HepG2 (cell line): ENCODE measurements at regions not wholly inside any gene's neighbourhood (a gene's known extent, or its start where the extent isn't known, plus 50 kb on each side); places are given as distances from the start of the nearest gene placed in this dataset.

Experiments
- ATAC-seq: fragments of 200-7000 bp; cut with Tn5 transposase; 3 replicates; pipeline ENCODE4 v1.9.1; 2020; ENCODE audit warnings: mild to moderate bottlenecking, moderate library complexity
- BruUV-seq: library from RNA; stranded (reverse); fragments of 400-500 nt; replicated peaks from 2 replicates; lab custom pipeline; 2021; lab: Mats Ljungman, UMichigan
- CTCF ChIA-PET: fragments of 300-600 bp; formaldehyde crosslinking; extraction: SDS; loops from one replicate; lab custom pipeline; 2021; ENCODE audit warnings: low total read pairs, inconsistent platforms, low intra/inter-chr PET ratio; lab: Yijun Ruan, JAX
- POLR2A ChIA-PET: fragments of 350-600 bp; sonication (Branson Sonifier 250); formaldehyde crosslinking; loops from one replicate; lab custom pipeline; 2020; ENCODE audit warnings: antibody characterized with exemption, inconsistent platforms; lab: Yijun Ruan, JAX
- DNase-seq: peaks from one replicate; pipeline ENCODE4 v3.0.0-alpha.2; 2015; ENCODE audit warnings: low spot score
- FAIRE-seq: peaks from 3 replicates; lab custom pipeline; 2011; peaks lifted over from hg19 to GRCh38; lab: Jason Lieb, UNC
- H2AFZ ChIP-seq: one replicate; pipeline ENCODE4 v1.6.1; 2011; ENCODE audit warnings: low read length, inconsistent platforms
- H3K27ac ChIP-seq: fragments of 300-600 bp; 3 replicates; pipeline ENCODE4 v1.8.0; 2011; ENCODE audit warnings: mixed run types, mild to moderate bottlenecking, mixed read lengths, low read length, inconsistent platforms; ENCODE audit not compliant: insufficient read depth; ENCODE audit errors: extremely low read length
- H3K27me3 ChIP-seq, 2 experiments: fragments of 200-600 bp in 1 of 2; 2 replicates in 1 of 2; 3 replicates in 1 of 2; pipeline versions ENCODE4 v1.6.0 to v1.8.0; 2011; ENCODE audit warnings: low read length in 2 of 2, mild to moderate bottlenecking in 2 of 2, moderate library complexity in 2 of 2, inconsistent platforms in 1 of 2; ENCODE audit not compliant: insufficient read depth in 2 of 2, control insufficient read depth in 1 of 2
- H3K36me3 ChIP-seq, 2 experiments: fragments of 200-600 bp in 1 of 2; replicated peaks in 1 of 2; 2 replicates in 1 of 2; 3 replicates in 1 of 2; pipeline versions ENCODE4 v1.5.1 to v1.8.0; 2011; ENCODE audit warnings: low read length in 2 of 2, inconsistent platforms in 1 of 2; ENCODE audit not compliant: insufficient read depth in 2 of 2, control insufficient read depth in 1 of 2
- H3K4me1 ChIP-seq: 2 replicates; pipeline ENCODE4 v1.5.1; 2012; ENCODE audit warnings: low read length, inconsistent platforms; ENCODE audit not compliant: insufficient read depth
- H3K4me2 ChIP-seq: 2 replicates; pipeline ENCODE4 v1.6.0; 2011; ENCODE audit warnings: low read depth, low read length, inconsistent platforms
- H3K4me3 ChIP-seq, 3 experiments: fragments of 200-600 bp in 1 of 3; sonication (generic), shearing (Covaris generic) in 1 of 3; replicated peaks in 1 of 3; 2 replicates each; pipeline ENCODE4 v1.5.1; 2011 to 2016; ENCODE audit warnings: low read length in 3 of 3, inconsistent platforms in 2 of 3, low read depth in 2 of 3, mild to moderate bottlenecking in 2 of 3, control low read depth in 1 of 3, mixed read lengths in 1 of 3; ENCODE audit not compliant: insufficient read depth in 1 of 3
- H3K79me2 ChIP-seq: one replicate; pipeline ENCODE4 v1.6.1; 2011; ENCODE audit warnings: low read length, inconsistent platforms; ENCODE audit not compliant: insufficient read depth
- H3K9ac ChIP-seq: 2 replicates; pipeline ENCODE4 v1.6.0; 2011; ENCODE audit warnings: mild to moderate bottlenecking, low read depth, low read length, inconsistent platforms; ENCODE audit not compliant: insufficient read depth
- H3K9me3 ChIP-seq: 2 replicates; pipeline ENCODE4 v1.5.1; 2012; ENCODE audit warnings: mild to moderate bottlenecking, low read length
- H4K20me1 ChIP-seq: 2 replicates; pipeline ENCODE4 v1.6.0; 2011; ENCODE audit warnings: inconsistent platforms, mild to moderate bottlenecking, low read length, moderate library complexity; ENCODE audit not compliant: insufficient read depth
- BCL6 ChIP-seq: IDR thresholded peaks from 2 replicates; pipeline ENCODE4 v1.6.1; 2016; ENCODE audit warnings: missing genetic modification reagents, missing compliant biosample characterization
- DR1 ChIP-seq: sonication (generic); formaldehyde crosslinking; IDR thresholded peaks from 2 replicates; pipeline ENCODE4 v1.8.0; 2021; ENCODE audit warnings: mild to moderate bottlenecking, missing genetic modification reagents, inconsistent platforms
- EEA1 ChIP-seq: sonication (generic); formaldehyde crosslinking; IDR thresholded peaks from 2 replicates; pipeline ENCODE4 v1.5.1; 2020; ENCODE audit warnings: mild to moderate bottlenecking, missing genetic modification reagents, borderline replicate concordance
- ESRRA ChIP-seq: sonication (generic); formaldehyde crosslinking; IDR thresholded peaks from 2 replicates; pipeline ENCODE4 v1.5.1; 2020; ENCODE audit warnings: mild to moderate bottlenecking, low read depth, missing genetic modification reagents
- GATA4 ChIP-seq: sonication (generic); IDR thresholded peaks from 2 replicates; pipeline ENCODE4 v1.6.1; 2016; ENCODE audit warnings: antibody characterized with exemption, low read depth, borderline replicate concordance
- KMT2A ChIP-seq: sonication (generic); formaldehyde crosslinking; IDR thresholded peaks from 2 replicates; pipeline ENCODE4 v1.4.0; 2020; ENCODE audit warnings: missing genetic modification reagents
- MATR3 ChIP-seq: sonication (generic); formaldehyde crosslinking; IDR thresholded peaks from 2 replicates; pipeline ENCODE4 v1.4.0; 2020; ENCODE audit warnings: missing genetic modification reagents
- MED8 ChIP-seq: sonication (generic); formaldehyde crosslinking; IDR thresholded peaks from 2 replicates; pipeline ENCODE4 v1.8.1; 2023; ENCODE audit warnings: mild to moderate bottlenecking, missing genetic modification reagents; ENCODE audit not compliant: insufficient replicate concordance
- NFRKB ChIP-seq: fragments of 450-650 bp; IDR thresholded peaks from 2 replicates; pipeline ENCODE4 v1.6.1; 2017
- YY1 ChIP-seq: IDR thresholded peaks from 2 replicates; pipeline ENCODE4 v1.6.1; 2011; ENCODE audit warnings: low read length, low read depth, moderate library complexity, mild to moderate bottlenecking; ENCODE audit not compliant: insufficient read depth, insufficient replicate concordance
- ZNF678 ChIP-seq: sonication (generic); formaldehyde crosslinking; IDR thresholded peaks from 2 replicates; pipeline ENCODE4 v1.4.0; 2020; ENCODE audit warnings: mild to moderate bottlenecking, missing genetic modification reagents
- ZNF713 ChIP-seq: sonication (generic); formaldehyde crosslinking; IDR thresholded peaks from 2 replicates; pipeline ENCODE4 v1.4.0; 2020; ENCODE audit warnings: mild to moderate bottlenecking, missing genetic modification reagents
- WGBS: methylation state at CpG from one replicate; pipeline ENCODE4 v1.1.6; 2017; ENCODE audit warnings: low lambda C conversion rate; 5-methylcytosine and 5-hydroxymethylcytosine counted together
- in situ Hi-C: cut with HindIII; loops from 2 replicates; pipeline ENCODE4 v1.10.0; 2017; ENCODE audit warnings: low pct_unique_long_range_greater_than_20kb; ENCODE audit not compliant: extremely low pct_ligation_motif_present
- intact Hi-C: fragments of 100-400 bp; cut with micrococcal nuclease; formaldehyde crosslinking; loops from one replicate; pipeline ENCODE4 v1.10.0; 2022; ENCODE audit not compliant: unreplicated experiment
- TF ChIP-seq, protein P1 (sequence below): sonication (generic); formaldehyde crosslinking; conservative IDR thresholded peaks from 2 replicates; pipeline ENCODE4 v1.8.0; 2022; ENCODE audit warnings: mild to moderate bottlenecking, moderate library complexity, missing genetic modification reagents
- TF ChIP-seq, protein P2 (sequence below): sonication (generic); formaldehyde crosslinking; IDR thresholded peaks from 2 replicates; pipeline ENCODE4 v1.5.1; 2020; ENCODE audit warnings: missing genetic modification reagents, mild to moderate bottlenecking, borderline replicate concordance
- TF ChIP-seq, protein P3 (sequence below): sonication (generic); formaldehyde crosslinking; IDR thresholded peaks from 2 replicates; pipeline ENCODE4 v1.5.1; 2020; ENCODE audit warnings: mild to moderate bottlenecking, missing genetic modification reagents, borderline replicate concordance

DNA sequence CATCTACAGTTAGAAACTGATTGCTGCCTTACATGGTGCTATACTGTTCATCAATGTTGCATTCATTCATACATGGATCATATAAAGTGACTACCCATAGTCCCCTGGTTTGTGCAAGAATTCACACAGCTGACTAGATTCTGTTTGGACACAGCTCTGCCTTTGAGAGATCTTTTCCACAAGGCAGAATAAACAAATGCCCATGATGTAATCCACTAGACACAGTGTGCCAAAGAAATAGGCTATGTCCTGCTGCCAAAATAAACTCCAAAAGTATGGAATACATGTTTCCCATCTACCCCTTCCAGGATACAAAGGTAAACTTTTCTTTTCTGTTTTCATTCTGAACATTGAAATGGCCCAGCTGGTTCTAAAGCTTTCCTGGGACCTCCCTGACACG, 269.4 kb upstream of the CHAC2 start:
- peaks cover 0 to 4% of the 10 kb centered on the region in 2 experiments; a peak in 2 of 5 replicates for H3K27me3 ChIP-seq
- no peak overlapping the region for H3K4me3 ChIP-seq
- ChIA-PET POLR2A (no interaction called here), CTCF (no interaction called here)
- 3% methylated on average over 1 of the region's 1 CpG for WGBS
- H3K36me3 ChIP-seq = no peaks in the 10 kb centered on the region
- FAIRE-seq (no peak), DNase-seq (no peak), ATAC-seq (no peak)
- H3K79me2 ChIP-seq = no peaks in the 10 kb centered on the region
- H3K9me3 ChIP-seq = no peaks in the 10 kb centered on the region
- TF ChIP-seq, protein P1, sequence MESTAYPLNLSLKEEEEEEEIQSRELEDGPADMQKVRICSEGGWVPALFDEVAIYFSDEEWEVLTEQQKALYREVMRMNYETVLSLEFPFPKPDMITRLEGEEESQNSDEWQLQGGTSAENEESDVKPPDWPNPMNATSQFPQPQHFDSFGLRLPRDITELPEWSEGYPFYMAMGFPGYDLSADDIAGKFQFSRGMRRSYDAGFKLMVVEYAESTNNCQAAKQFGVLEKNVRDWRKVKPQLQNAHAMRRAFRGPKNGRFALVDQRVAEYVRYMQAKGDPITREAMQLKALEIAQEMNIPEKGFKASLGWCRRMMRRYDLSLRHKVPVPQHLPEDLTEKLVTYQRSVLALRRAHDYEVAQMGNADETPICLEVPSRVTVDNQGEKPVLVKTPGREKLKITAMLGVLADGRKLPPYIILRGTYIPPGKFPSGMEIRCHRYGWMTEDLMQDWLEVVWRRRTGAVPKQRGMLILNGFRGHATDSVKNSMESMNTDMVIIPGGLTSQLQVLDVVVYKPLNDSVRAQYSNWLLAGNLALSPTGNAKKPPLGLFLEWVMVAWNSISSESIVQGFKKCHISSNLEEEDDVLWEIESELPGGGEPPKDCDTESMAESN (CRISPR knock-in tag) = no peak
- TF ChIP-seq YY1 (no peak), EEA1 (no peak), KMT2A (CRISPR knock-in tag) (no peak), NFRKB (no peak), MED8 (CRISPR knock-in tag) (no peak), ESRRA (CRISPR knock-in tag) (no peak), BCL6 (CRISPR knock-in tag) (no peak), ZNF713 (CRISPR knock-in tag) (no peak), MATR3 (CRISPR knock-in tag) (no peak), DR1 (no peak), GATA4 (no peak), ZNF678 (CRISPR knock-in tag) (no peak)
- TF ChIP-seq, protein P2, sequence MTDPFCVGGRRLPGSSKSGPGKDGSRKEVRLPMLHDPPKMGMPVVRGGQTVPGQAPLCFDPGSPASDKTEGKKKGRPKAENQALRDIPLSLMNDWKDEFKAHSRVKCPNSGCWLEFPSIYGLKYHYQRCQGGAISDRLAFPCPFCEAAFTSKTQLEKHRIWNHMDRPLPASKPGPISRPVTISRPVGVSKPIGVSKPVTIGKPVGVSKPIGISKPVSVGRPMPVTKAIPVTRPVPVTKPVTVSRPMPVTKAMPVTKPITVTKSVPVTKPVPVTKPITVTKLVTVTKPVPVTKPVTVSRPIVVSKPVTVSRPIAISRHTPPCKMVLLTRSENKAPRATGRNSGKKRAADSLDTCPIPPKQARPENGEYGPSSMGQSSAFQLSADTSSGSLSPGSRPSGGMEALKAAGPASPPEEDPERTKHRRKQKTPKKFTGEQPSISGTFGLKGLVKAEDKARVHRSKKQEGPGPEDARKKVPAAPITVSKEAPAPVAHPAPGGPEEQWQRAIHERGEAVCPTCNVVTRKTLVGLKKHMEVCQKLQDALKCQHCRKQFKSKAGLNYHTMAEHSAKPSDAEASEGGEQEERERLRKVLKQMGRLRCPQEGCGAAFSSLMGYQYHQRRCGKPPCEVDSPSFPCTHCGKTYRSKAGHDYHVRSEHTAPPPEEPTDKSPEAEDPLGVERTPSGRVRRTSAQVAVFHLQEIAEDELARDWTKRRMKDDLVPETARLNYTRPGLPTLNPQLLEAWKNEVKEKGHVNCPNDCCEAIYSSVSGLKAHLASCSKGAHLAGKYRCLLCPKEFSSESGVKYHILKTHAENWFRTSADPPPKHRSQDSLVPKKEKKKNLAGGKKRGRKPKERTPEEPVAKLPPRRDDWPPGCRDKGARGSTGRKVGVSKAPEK = no peak
- TF ChIP-seq, protein P3, sequence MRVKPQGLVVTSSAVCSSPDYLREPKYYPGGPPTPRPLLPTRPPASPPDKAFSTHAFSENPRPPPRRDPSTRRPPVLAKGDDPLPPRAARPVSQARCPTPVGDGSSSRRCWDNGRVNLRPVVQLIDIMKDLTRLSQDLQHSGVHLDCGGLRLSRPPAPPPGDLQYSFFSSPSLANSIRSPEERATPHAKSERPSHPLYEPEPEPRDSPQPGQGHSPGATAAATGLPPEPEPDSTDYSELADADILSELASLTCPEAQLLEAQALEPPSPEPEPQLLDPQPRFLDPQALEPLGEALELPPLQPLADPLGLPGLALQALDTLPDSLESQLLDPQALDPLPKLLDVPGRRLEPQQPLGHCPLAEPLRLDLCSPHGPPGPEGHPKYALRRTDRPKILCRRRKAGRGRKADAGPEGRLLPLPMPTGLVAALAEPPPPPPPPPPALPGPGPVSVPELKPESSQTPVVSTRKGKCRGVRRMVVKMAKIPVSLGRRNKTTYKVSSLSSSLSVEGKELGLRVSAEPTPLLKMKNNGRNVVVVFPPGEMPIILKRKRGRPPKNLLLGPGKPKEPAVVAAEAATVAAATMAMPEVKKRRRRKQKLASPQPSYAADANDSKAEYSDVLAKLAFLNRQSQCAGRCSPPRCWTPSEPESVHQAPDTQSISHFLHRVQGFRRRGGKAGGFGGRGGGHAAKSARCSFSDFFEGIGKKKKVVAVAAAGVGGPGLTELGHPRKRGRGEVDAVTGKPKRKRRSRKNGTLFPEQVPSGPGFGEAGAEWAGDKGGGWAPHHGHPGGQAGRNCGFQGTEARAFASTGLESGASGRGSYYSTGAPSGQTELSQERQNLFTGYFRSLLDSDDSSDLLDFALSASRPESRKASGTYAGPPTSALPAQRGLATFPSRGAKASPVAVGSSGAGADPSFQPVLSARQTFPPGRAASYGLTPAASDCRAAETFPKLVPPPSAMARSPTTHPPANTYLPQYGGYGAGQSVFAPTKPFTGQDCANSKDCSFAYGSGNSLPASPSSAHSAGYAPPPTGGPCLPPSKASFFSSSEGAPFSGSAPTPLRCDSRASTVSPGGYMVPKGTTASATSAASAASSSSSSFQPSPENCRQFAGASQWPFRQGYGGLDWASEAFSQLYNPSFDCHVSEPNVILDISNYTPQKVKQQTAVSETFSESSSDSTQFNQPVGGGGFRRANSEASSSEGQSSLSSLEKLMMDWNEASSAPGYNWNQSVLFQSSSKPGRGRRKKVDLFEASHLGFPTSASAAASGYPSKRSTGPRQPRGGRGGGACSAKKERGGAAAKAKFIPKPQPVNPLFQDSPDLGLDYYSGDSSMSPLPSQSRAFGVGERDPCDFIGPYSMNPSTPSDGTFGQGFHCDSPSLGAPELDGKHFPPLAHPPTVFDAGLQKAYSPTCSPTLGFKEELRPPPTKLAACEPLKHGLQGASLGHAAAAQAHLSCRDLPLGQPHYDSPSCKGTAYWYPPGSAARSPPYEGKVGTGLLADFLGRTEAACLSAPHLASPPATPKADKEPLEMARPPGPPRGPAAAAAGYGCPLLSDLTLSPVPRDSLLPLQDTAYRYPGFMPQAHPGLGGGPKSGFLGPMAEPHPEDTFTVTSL = no peak
- in situ Hi-C loops = no loop called here
- no peaks in the 10 kb centered on the region for H3K4me1 ChIP-seq
- intact Hi-C loops = no loop called here
- H3K9ac ChIP-seq = no peak overlapping the region
- no peak overlapping the region for H2AFZ ChIP-seq
- H4K20me1 ChIP-seq = no peaks in the 10 kb centered on the region
- H3K27ac ChIP-seq = no peak overlapping the region
- no peak overlapping the region for H3K4me2 ChIP-seq
- BruUV-seq = no TSS peak
